HG02571 (cell line): ENCODE measurements at regions not wholly inside any gene's neighbourhood (a gene's known extent, or its start where the extent isn't known, plus 50 kb on each side); places are given as distances from the start of the nearest gene placed in this dataset.

Source experiments
- ATAC-seq: cut with Tn5 transposase; IDR thresholded peaks from one replicate; pipeline ENCODE4 v1.9.1; 2021; ENCODE audit warnings: mild to moderate bottlenecking, moderate library complexity; ENCODE audit not compliant: unreplicated experiment

DNA sequence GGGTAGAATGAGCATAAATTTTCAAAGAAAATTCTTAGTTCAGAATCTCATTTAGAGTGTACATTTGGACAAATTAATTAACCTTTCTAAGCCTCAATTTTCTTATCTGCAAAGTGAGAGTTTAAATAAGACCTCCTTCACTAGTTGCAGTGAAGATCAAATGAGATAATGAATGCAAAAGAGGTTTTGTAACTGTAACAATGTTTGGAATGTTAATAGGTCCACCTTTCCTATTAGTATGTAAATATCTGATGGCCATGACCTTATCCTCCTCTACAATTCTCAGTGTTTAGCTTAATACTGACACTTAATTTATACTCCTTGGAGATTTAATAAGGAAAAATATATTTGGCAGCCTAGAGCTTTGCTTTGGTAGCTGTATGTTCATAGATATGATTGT lies 138.8 kb downstream of the GABRG1 start:
- ATAC-seq = no peak

DNA sequence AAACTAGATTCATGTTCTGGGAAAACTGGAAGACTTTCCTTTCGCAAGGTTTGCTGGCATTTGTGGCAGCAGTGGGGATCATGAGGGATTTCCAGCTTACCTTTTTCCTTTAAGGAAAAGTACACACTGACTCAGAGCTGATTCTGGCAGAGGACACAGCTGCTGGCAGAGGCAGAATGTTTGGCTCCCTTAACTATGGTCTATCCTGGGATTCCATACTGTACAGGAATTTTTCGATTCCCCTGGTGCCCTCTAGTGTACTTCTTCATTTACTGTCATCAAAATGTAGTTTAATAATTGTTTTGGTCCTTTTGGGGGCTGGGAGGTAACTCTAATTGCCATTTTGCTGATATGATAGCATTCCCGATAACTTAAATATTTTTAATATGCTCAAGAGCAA lies 152.7 kb downstream of the GABRG1 start:
- no peak for ATAC-seq

DNA sequence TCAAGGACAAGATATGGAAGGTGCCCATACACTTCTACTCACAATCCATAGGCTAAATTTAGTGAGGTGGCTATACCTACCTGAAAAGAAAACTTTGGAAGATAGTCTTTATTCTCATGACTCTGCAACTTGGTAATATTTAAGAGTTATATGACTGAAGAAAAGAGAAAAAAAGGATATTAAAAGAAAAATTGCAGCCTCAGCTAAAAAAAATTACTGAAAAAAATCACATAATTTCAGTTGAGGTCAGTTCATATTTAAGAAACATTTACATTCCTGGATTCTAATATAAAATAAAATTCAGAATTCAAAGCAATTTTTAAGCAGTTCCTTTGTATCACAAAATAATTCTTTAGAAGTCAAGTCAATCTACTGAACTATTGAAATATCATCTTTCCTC lies 166.5 kb downstream of the GABRG1 start:
- no peak for ATAC-seq

DNA sequence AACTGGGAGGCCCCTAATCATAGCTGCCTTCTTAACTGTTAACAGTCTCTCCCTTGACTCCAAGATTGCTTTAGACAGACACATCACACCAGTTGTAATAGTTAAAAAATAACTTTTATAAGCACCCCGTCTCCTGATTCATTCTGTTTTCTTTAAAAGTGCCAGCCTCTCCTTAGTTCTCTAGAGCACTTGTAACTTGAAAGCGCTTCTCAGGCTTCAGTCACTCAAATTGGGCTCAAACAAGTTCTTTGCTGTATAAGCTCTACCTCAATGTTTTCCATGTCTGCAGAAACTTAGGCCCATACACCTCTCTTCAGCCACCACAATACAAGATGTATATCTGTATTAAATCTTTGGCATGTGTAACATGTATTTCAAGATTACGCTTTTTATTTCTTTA lies 169.6 kb downstream of the GABRG1 start:
- no peak for ATAC-seq

DNA sequence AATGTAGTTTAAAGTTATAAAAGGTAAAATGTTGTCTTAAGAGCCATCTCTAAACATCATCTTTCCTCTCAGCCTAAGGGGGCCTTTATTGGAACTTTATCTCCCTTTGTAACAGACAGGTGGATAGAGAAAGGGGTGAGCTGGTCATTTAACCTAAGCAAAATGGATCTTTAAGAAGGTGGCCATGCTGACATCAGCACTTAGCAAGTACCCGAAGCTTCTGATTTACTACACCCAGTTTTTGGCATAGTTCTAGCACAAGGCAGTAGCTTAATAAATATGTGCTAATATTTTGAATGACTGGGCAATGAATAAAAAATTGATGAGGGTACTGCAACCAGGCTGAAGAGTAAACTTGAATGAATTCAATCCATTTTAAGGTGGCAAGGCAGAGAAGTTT lies 172.7 kb downstream of the GABRG1 start:
- no peak for ATAC-seq

DNA sequence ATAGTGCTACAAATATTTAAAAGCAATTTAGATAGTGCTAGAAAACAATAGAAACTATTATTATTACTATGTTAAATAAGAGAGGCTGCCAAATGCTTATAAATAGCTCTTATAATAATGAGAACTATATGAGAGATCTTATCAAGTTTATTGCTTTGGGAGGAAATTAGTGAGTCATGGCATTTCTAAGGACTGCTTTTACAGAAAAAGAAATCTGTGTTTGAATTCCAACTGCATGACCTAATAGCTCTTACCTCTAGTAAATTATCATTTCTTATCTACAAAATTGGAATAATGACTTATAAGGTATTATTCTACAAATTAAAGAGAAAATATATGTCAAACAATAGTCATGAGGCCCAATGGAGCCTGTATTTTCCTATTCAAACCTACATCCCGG lies 177.2 kb downstream of the GABRG1 start:
- no peak for ATAC-seq

DNA sequence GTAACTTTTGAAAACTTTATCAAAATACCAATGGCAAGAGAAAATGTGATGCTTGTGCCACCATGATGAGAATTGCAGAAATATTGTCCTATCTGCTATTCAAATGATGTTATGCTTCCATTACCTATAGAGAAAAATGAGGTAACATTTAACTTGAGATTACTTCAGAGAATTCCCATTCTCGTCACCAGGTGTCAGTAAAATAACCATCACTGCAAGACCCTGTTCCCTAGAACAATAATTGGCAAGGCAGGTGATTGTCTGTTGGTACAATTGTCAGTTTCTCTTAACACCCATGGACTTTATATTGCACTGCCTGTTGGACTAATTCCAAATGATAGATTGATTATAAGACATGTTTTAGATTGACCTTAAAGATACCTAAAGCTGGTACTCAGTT lies 179.9 kb downstream of the GABRG1 start:
- ATAC-seq = no peak

DNA sequence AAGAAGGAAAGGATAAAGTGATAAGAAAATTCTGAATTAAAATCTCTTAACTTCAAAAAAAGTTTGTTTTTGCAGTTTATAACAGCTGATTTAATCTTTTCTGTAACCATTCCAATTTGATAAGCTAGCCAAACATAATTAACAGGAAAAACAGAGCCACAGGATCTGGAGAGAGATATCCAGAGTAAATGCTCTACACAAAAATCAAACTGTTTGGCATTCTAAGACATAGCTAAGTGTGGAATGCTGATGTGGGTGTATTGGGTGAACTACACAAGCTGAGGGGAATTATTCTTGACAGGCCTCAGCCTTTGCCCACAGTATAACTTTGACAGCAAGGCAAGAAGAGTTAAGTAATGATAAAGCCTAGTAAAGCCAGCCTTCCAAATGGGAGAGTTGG lies 184.8 kb downstream of the GABRG1 start:
- no peak for ATAC-seq

DNA sequence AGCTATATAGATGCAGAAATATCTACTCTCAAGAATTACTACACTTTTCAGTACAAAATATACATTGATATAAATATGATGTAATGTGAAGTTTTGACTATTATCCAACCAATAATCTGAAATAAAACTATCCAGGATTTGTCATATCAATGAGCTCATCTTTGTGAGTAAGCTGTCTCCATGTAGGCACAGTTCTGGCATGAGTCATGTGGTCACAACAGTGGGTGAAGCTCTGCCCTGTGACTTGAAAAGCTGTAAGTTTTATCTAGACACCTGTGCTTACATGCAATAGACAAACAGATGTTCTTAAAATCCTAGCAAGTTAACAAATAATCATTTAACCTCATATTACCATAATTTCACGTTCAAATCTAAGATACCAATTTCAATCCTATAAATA lies 192.7 kb downstream of the GABRG1 start:
- ATAC-seq = no peak

DNA sequence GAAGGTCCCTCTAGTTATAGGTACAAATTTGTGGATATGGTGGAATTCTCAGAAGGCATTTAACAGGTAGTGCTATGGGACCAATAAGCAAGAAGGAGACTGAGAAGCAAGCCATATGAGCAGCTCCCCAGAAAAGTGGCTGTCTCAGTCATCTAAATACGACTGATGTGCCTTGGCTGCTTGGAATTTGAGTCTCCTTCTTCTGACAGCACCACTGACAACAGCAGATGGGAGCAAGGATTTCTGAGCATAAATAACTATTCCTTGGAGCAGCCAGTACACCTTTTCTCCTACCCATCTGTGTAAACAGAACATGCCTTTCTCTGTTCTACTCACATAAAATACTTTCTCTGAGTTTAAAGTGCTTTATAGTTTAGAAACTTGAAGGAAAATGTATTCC lies 196.2 kb downstream of the GABRG1 start:
- ATAC-seq = no peak

DNA sequence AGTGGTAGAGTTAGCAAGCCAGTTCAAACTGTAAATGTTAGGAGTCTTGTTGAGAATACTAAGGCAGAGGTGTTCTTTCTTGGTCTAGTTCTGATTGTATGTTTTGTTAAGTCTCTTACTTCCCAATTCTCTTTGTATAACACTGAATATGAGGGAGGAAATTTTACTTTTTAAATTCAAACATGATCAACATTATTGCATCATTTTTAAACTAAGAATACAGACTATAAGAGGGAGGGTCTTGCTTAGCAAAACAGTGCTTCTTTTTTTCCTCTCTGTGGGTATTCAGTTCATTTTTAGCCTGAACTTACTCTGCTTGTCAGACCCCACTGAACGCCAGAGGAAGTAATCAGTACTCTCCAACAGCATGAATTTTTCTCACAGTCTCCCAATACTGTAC lies 198.0 kb downstream of the GABRG1 start:
- no peak for ATAC-seq

DNA sequence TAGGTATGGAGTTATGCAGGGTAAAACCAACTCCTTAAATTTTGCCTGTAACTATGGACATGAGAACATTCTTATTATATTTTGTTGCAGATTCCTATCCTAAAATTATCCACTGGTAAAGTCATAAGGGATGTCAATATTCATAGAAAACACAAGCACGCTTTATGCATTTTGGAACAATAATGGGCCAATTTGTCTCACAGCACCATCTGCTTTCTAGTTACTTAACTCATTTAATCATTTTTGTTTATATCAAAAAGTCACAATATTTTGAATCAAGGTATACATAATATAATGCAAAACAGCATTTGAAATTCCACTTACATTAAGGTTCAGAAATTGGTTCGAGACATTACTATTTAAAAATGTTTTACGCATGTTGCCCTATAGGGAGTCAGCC lies 203.0 kb downstream of the GABRG1 start:
- ATAC-seq = no peak

DNA sequence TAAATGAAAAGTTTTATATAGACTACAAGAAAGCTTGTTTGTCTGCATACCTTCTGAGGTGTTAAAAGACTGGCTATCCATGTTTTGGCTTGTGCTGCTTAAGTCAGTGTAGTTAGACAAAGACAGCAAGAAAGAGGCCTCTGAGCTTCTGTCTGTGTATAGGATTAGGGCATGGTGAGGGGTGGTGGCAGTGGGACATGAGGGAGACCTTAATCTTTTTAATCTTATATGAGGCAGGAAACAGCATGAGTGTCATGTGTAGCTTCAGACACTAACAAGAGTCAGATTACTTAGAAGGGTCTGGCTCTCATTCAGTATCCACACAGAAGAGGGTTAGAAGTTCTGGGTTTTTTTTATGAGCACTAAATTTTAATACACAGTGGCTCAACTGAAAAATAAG lies 213.3 kb downstream of the GABRG1 start:
- ATAC-seq = no peak

DNA sequence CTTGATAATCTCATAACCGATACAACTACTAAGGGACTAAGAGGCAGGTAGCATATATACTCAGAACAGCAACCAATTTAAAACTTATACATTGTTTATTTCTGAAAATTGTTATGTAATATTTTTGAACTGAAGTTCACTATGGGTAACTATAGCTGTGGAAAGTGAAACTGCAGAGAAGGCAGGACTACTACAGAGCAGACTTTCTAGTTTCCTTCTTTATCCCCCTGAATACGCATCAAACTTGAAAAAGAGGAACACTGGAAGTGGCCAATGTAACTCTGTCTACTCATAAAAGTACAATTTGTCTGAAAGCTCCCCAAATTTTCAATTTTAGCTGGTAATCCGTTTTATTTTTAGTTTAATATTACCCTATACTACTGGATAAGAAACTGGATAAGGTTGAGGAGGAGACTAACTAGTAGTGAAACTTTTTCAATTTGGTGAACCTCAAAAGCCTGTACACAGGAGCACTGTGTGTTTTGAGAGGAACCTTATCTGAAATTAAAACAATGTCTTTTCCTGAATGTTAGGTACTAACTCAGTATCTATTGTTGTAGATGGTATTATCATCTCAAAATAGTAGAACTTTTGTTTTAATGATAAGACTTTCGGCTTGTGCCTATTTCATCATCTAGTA lies 225.8 kb downstream of the GABRG1 start:
- ATAC-seq = no peak

DNA sequence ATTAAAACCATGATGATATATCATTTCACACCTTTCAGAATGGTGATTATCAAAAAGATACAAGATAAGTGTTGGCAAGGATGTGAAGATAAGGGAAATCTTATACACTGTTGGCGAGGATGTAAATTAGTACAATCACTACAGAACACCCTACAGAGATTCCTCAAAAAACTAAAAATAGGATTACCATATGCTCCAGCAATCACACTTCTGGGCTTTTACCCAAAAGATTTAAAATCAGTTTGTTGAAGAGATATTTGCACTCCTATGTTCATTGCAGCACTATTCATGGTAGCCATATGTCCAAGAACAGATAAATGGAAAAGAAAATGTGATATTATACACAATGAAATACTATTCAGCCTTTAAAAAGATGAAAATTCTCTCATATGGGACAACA lies 240.4 kb downstream of the GABRG1 start:
- no peak for ATAC-seq

DNA sequence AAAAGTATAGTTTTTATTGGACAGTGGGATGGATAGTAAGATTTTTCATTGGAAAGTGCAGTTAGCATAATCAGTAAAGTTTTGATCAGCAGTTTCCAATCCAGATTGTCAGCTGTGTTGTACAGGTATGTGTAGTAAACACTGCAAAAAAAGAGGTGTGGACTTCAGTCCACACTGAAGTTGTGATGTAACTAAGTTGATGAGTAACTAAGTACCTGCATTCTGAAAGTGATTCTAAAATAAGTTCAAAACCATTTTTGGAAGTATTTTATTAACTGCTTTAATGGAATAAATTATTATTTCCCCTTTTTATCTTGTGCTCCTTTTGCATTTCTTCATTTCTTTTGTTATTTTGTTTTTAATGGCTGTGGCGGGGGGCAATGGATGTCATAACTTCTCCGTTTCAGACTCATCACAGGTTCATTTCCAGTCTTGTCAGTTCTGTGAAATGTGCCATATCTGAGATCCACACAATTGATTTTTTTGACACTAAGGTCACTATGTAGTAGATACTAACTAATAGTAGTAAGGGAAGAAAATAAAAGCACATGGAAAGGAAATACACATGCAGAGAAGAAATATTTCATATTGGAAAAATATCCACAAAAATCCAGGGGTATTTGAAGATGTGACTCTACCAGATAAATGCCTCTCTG lies 247.5 kb downstream of the GABRG1 start:
- ATAC-seq = no peak

DNA sequence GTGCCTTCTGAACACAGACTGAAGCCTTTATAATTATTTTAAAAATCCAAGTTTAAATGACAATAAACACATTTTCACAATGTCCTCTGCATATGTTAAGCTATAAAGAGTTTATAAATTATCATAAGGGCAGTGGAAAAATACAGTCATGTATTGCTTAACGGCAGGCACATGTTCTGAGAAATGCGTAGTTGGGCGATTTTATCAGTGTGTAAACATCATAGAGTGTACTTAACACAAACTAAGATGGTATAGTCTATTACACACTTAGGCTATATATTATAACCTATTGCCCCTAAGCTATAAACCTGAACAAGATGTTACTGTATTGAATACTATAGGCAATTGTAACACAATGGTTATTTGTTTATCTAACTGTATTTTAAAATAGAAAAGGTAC lies 254.7 kb downstream of the GABRG1 start:
- no peak for ATAC-seq

DNA sequence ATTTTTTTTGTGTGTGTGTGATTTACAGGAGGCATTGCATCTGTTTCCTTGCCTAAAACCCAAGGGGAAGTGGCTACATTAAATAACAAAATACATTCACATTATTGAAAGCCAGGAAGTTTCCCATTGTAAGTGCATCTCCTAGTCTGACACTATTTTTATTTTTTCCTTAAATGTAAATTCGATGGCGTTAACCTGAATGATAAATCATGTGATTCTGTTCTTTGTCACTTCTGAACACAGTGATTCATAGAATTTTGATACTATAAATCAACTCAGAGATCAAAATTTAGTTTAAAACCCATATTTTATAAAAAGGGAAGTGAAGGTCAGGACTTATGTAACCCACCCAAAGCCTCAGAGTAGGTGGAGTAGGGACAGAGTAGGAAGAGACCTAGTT lies 258.1 kb downstream of the GABRG1 start:
- no peak for ATAC-seq

DNA sequence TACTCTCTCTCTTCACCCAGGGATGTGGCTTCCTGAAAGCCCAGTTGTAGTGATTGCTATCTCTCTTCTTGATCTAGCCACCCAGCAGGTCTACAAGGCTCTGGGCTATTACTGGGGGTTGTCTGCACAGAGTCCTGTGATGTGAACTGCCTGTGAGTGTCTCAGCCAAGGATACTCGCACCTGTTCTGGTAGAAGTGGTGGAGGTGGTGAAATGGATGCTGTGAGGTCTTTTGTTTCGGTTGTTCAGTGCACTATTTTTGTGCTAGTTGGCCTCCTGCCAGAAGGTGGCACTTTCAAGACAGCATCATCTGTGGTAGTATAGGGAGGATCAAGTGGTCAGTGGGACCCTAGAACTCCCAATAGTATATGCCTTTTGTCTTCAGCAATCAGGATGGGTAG lies 268.0 kb downstream of the GABRG1 start:
- ATAC-seq = no peak

DNA sequence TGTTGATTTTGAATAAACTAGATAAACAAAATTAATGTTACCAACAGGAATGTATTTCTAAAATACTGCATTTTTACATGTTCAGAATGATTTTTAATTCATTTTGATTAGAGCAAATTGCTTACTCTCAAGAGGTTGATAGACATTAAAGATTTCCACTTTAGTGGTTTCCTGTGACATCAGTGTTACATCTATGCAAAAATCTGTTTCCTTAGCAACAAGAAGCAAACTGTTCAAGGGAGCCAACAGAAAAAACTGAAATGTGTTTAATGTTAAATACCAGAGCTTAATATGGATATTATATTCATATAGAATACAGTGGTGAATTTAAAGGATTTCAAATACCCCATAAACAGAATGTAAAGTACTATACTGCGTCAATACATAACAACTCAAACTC lies 277.8 kb downstream of the GABRG1 start:
- ATAC-seq = no peak

DNA sequence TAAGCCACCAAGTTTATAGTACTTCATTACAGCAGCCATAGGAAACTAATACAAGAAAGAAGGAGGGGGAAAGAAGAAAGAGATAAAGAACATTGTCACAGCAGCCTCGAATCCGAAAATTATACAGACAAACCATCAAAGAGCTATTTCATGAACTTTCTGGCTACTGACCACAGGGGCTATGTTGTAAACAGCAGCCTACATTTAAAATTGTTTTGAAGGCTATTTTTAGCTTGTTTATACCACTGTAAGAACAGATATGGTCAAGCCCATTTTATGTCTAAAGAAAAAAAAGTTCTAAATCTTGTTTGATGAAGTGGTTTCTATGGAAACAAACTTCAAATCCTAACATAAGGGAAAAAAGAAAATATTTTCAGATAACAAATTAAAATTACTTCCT lies 282.1 kb downstream of the GABRG1 start:
- ATAC-seq = no peak

DNA sequence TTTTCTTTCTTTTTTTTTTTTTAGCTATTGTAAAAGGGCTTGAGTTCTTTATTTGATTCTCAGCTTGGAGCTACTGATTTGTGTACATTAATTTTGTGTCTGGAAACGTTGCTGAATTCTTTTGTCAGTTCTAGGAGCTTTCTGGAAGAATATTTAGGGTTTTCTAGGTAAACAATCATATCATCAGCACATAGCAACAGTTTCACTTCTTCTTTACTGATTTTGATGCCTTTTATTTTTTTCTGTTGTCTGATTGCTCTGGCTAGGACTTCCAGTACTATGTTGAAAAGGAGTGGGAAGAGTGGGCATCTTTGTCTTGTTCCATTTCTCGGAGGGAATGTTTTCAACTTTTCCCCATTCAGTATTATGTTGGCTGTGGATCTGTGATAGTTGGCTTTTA lies 292.2 kb downstream of the GABRG1 start:
- ATAC-seq = no peak

DNA sequence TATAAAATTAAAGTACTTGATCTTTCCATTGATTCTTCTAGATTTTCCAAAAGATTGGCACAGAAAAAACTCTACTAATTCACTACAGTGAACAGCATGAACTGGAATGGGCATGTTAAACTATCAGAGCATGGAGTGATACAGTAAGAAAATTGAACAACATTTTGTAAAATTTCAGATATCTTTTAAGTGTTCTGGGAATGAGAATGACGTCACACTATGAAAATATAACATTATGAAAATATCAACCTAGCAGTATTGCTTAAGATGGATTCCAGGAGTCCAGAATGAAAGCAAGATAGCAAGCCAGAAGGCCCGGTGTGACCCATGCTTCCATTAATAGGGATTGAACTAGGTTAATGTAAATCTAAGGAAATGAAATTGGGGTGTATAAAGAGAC lies 319.9 kb downstream of the GABRG1 start:
- no peak for ATAC-seq
